Activated CD4-positive, alpha-beta memory T cell treated with anti-CD3 and anti-CD28 coated beads for 36 hours (primary cell): ENCODE measurements at regions not wholly inside any gene's neighbourhood (a gene's known extent, or its start where the extent isn't known, plus 50 kb on each side); places are given as distances from the start of the nearest gene placed in this dataset.

Experiments used
- CTCF ChIA-PET: fragments of 350-600 bp; sonication (Branson Sonifier 250); formaldehyde crosslinking; loops from one replicate; lab custom pipeline; 2021; ENCODE audit warnings: antibody characterized with exemption, inconsistent platforms; lab: Charles Lee
- POLR2A ChIA-PET: fragments of 350-600 bp; sonication (Branson Sonifier 250); formaldehyde crosslinking; loops from one replicate; lab custom pipeline; 2021; ENCODE audit warnings: antibody characterized with exemption; lab: Charles Lee
- DNase-seq: peaks from one replicate; pipeline ENCODE4 v3.0.0-alpha.2; 2020
- H3K27ac Mint-ChIP-seq: one replicate; pipeline ENCODE4 v1.8.0; 2021; ENCODE audit warnings: mixed read lengths
- H3K27me3 Mint-ChIP-seq: one replicate; pipeline ENCODE4 v1.8.0; 2021; ENCODE audit warnings: mixed read lengths
- H3K36me3 Mint-ChIP-seq: one replicate; pipeline ENCODE4 v1.8.0; 2021; ENCODE audit warnings: mixed read lengths
- H3K4me1 Mint-ChIP-seq: one replicate; pipeline ENCODE4 v1.8.0; 2021; ENCODE audit warnings: low read depth, mixed read lengths
- H3K4me3 Mint-ChIP-seq: one replicate; pipeline ENCODE4 v1.8.0; 2021; ENCODE audit warnings: mild to moderate bottlenecking, mixed read lengths
- H3K9me3 Mint-ChIP-seq: one replicate; pipeline ENCODE4 v1.8.0; 2021; ENCODE audit warnings: mixed read lengths
- intact Hi-C: fragments of 100-400 bp; cut with micrococcal nuclease; formaldehyde crosslinking; loops from one replicate; pipeline ENCODE4 v1.15.1; 2023

GRCh38 chr10:121099181-121099580 lies 248.0 kb downstream of the WDR11 start:
- DNase-seq, result no peak
- H3K4me3 Mint-ChIP-seq, result no peak overlapping the region
- H3K9me3 Mint-ChIP-seq, result no peaks in the 10 kb centered on the region
- H3K27ac Mint-ChIP-seq, result no peak overlapping the region
- CTCF ChIA-PET, result no interaction called here
- intact Hi-C loops, result no loop called here
- peaks cover 2% of the 10 kb centered on the region for H3K27me3 Mint-ChIP-seq
- H3K4me1 Mint-ChIP-seq, result no peaks in the 10 kb centered on the region
- H3K36me3 Mint-ChIP-seq, result no peaks in the 10 kb centered on the region
- POLR2A ChIA-PET, result no interaction called here

GRCh38 chr10:121099592-121099991 lies 248.4 kb downstream of the WDR11 start:
- Mint-ChIP-seq H3K36me3 (no peaks in the 10 kb centered on the region), H3K9me3 (no peaks in the 10 kb centered on the region), H3K27me3 (peaks cover 2% of the 10 kb centered on the region), H3K27ac (no peak overlapping the region), H3K4me3 (no peak overlapping the region), H3K4me1 (no peaks in the 10 kb centered on the region)
- ChIA-PET CTCF (no interaction called here), POLR2A (no interaction called here)
- DNase-seq, result no peak
- intact Hi-C loops, result no loop called here

- Mint-ChIP-seq H3K27me3 (peaks cover 2% of the 10 kb centered on the region), H3K9me3 (no peaks in the 10 kb centered on the region), H3K4me3 (no peak overlapping the region), H3K27ac (no peak overlapping the region), H3K36me3 (no peaks in the 10 kb centered on the region), H3K4me1 (no peaks in the 10 kb centered on the region)
- intact Hi-C loops, result no loop called here
- no peak for DNase-seq
- ChIA-PET POLR2A (no interaction called here), CTCF (no interaction called here)
Measured at GRCh38 chr10:121101561-121101960, 250.4 kb downstream of the WDR11 start.

- DNase-seq, result no peak
- Mint-ChIP-seq H3K36me3 (no peaks in the 10 kb centered on the region), H3K27ac (no peak overlapping the region), H3K9me3 (no peaks in the 10 kb centered on the region), H3K4me3 (no peak overlapping the region), H3K4me1 (no peaks in the 10 kb centered on the region), H3K27me3 (no peaks in the 10 kb centered on the region)
- ChIA-PET CTCF (no interaction called here), POLR2A (no interaction called here)
- intact Hi-C loops, result no loop called here
Measured at GRCh38 chr10:121102706-121103105, 251.5 kb downstream of the WDR11 start.

- intact Hi-C loops, result no loop called here
- H3K36me3 Mint-ChIP-seq, result no peaks in the 10 kb centered on the region
Measured at GRCh38 chr10:121104476-121105111, 253.4 kb downstream of the WDR11 start.

GRCh38 chr10:121106611-121107010 lies 255.4 kb downstream of the WDR11 start:
- ChIA-PET CTCF (no interaction called here), POLR2A (no interaction called here)
- Mint-ChIP-seq H3K36me3 (no peaks in the 10 kb centered on the region), H3K9me3 (no peaks in the 10 kb centered on the region), H3K27me3 (peaks cover 4% of the 10 kb centered on the region), H3K4me1 (no peaks in the 10 kb centered on the region), H3K4me3 (no peak overlapping the region), H3K27ac (no peak overlapping the region)
- no peak for DNase-seq
- intact Hi-C loops, result no loop called here

More at GRCh38 chr10:121104476-121105111, 253.4 kb downstream of the WDR11 start:
- ChIA-PET CTCF (no interaction called here), POLR2A (no interaction called here)
- Mint-ChIP-seq H3K27me3 (no peaks in the 10 kb centered on the region), H3K4me1 (no peaks in the 10 kb centered on the region), H3K9me3 (no peaks in the 10 kb centered on the region), H3K4me3 (no peak overlapping the region), H3K27ac (no peak overlapping the region)
- DNase-seq, result no peak

GRCh38 chr10:121108051-121108450 lies 256.9 kb downstream of the WDR11 start:
- Mint-ChIP-seq H3K4me1 (no peaks in the 10 kb centered on the region), H3K27ac (no peak overlapping the region), H3K9me3 (no peaks in the 10 kb centered on the region), H3K27me3 (peaks cover 4% of the 10 kb centered on the region), H3K4me3 (no peak overlapping the region), H3K36me3 (no peaks in the 10 kb centered on the region)
- DNase-seq, result no peak
- ChIA-PET POLR2A (no interaction called here), CTCF (no interaction called here)
- intact Hi-C loops, result no loop called here

GRCh38 chr10:121110369-121110768 lies 259.2 kb downstream of the WDR11 start:
- CTCF ChIA-PET, result no interaction called here
- intact Hi-C loops, result no loop called here
- POLR2A ChIA-PET, result no interaction called here
- DNase-seq, result no peak
- H3K27ac Mint-ChIP-seq, result no peak overlapping the region
- H3K4me1 Mint-ChIP-seq, result no peaks in the 10 kb centered on the region
- peaks cover 4% of the 10 kb centered on the region for H3K27me3 Mint-ChIP-seq
- H3K9me3 Mint-ChIP-seq, result no peaks in the 10 kb centered on the region
- H3K4me3 Mint-ChIP-seq, result no peak overlapping the region
- no peaks in the 10 kb centered on the region for H3K36me3 Mint-ChIP-seq

GRCh38 chr10:121112136-121112535 lies 261.0 kb downstream of the WDR11 start:
- CTCF ChIA-PET, result no interaction called here
- H3K36me3 Mint-ChIP-seq, result no peaks in the 10 kb centered on the region

GRCh38 chr10:121112579-121113384 lies 261.6 kb downstream of the WDR11 start:
- H3K36me3 Mint-ChIP-seq, result no peaks in the 10 kb centered on the region
- no peaks in the 10 kb centered on the region for H3K4me1 Mint-ChIP-seq
- H3K27me3 Mint-ChIP-seq, result peaks cover 4% of the 10 kb centered on the region
- DNase-seq, result no peak
- ChIA-PET CTCF (no interaction called here), POLR2A (no interaction called here)
- intact Hi-C loops, result no loop called here
- H3K27ac Mint-ChIP-seq, result no peak overlapping the region
- H3K4me3 Mint-ChIP-seq, result no peak overlapping the region
- no peaks in the 10 kb centered on the region for H3K9me3 Mint-ChIP-seq

More at GRCh38 chr10:121112136-121112535, 261.0 kb downstream of the WDR11 start:
- Mint-ChIP-seq H3K27me3 (peaks cover 4% of the 10 kb centered on the region), H3K9me3 (no peaks in the 10 kb centered on the region), H3K27ac (no peak overlapping the region), H3K4me1 (no peaks in the 10 kb centered on the region), H3K4me3 (no peak overlapping the region)
- DNase-seq, result no peak
- POLR2A ChIA-PET, result no interaction called here
- intact Hi-C loops, result no loop called here

- no peak for DNase-seq
- ChIA-PET CTCF (no interaction called here), POLR2A (no interaction called here)
- H3K27ac Mint-ChIP-seq, result no peak overlapping the region
- intact Hi-C loops, result no loop called here
- H3K36me3 Mint-ChIP-seq, result no peaks in the 10 kb centered on the region
- peaks cover 4% of the 10 kb centered on the region for H3K27me3 Mint-ChIP-seq
- no peaks in the 10 kb centered on the region for H3K4me1 Mint-ChIP-seq
- no peak overlapping the region for H3K4me3 Mint-ChIP-seq
- H3K9me3 Mint-ChIP-seq, result no peaks in the 10 kb centered on the region
Measured at GRCh38 chr10:121113385-121113696, 262.2 kb downstream of the WDR11 start.

- Mint-ChIP-seq H3K4me1 (no peaks in the 10 kb centered on the region), H3K36me3 (no peaks in the 10 kb centered on the region), H3K9me3 (no peaks in the 10 kb centered on the region), H3K4me3 (no peak overlapping the region), H3K27ac (no peak overlapping the region), H3K27me3 (peaks cover 4% of the 10 kb centered on the region)
- no peak for DNase-seq
- intact Hi-C loops, result no loop called here
- POLR2A ChIA-PET, result no interaction called here
- CTCF ChIA-PET, result no interaction called here
Measured at GRCh38 chr10:121113911-121114310, 262.7 kb downstream of the WDR11 start.

GRCh38 chr10:121115154-121115553 lies 264.0 kb downstream of the WDR11 start:
- POLR2A ChIA-PET, result no interaction called here
- H3K9me3 Mint-ChIP-seq, result no peaks in the 10 kb centered on the region
- intact Hi-C loops, result no loop called here
- H3K27me3 Mint-ChIP-seq, result peaks cover 4% of the 10 kb centered on the region
- H3K36me3 Mint-ChIP-seq, result no peaks in the 10 kb centered on the region
- no peaks in the 10 kb centered on the region for H3K4me1 Mint-ChIP-seq
- CTCF ChIA-PET, result no interaction called here
- no peak overlapping the region for H3K27ac Mint-ChIP-seq
- no peak overlapping the region for H3K4me3 Mint-ChIP-seq
- no peak for DNase-seq
